ENCODE measurements at regions not wholly inside any gene's neighbourhood (a gene's known extent, or its start where the extent isn't known, plus 50 kb on each side); places are given as distances from the start of the nearest gene placed in this dataset.

DNA sequence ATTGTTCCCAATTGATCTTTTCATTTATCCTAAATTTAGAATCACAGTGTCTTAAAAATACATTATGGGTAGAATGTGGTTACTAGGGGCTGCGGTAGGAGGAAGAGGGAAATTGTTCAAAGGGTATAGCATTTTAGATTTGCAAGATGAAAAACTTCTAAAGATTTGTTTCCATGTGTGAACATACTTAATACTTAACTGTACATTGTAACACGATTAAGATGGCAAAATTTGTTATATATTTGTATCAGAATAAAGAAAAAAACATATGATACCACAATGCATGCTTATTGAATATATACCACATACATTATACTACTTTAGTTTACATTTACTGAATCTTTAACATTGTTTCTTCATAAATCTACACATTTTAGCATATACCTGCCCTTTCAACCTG lies 677.3 kb upstream of the PCDH20 start:
- no TSS peak for BruUV-seq (replicated peaks)
- H2AFZ ChIP-seq (ENCODE audit: low read depth, low read length, poor library complexity, severe bottlenecking), result no peak overlapping the region
- no peak overlapping the region for H3K9ac ChIP-seq (ENCODE audit: low read length)
- CTCF ChIA-PET, result no interaction called here
- no peak for DNase-seq (ENCODE audit: low read depth, low spot score)
- intact Hi-C loops (cut with micrococcal nuclease), result no loop called here
- H3K9me2 ChIP-seq (ENCODE audit: insufficient read depth), result no peaks in the 10 kb centered on the region
- no peak overlapping the region for H3K4me2 ChIP-seq (ENCODE audit: low read length)
- H3K9me3 ChIP-seq (ENCODE audit: control insufficient read depth in 1 of 2, insufficient read depth in 1 of 2, low read depth in 1 of 2, low read length in 2 of 2), result no peaks in the 10 kb centered on the region
- H4K20me1 ChIP-seq (ENCODE audit: insufficient read depth), result no peaks in the 10 kb centered on the region
- H3K4me3 ChIP-seq (replicated peaks in 1 of 2; ENCODE audit: low read depth in 1 of 2, low read length in 2 of 2), result no peak overlapping the region
- TF ChIP-seq FOSL1 (IDR thresholded peaks at IDR 0.05; ENCODE audit: low read depth) (no peak), SRF (IDR thresholded peaks at IDR 0.05; ENCODE audit: low read depth) (no peak), EZH2 (IDR thresholded peaks at IDR 0.05) (no peak), EZH2phosphoT487 (IDR thresholded peaks at IDR 0.05; ENCODE audit: borderline replicate concordance) (no peak)
- TF ChIP-seq, protein P1, sequence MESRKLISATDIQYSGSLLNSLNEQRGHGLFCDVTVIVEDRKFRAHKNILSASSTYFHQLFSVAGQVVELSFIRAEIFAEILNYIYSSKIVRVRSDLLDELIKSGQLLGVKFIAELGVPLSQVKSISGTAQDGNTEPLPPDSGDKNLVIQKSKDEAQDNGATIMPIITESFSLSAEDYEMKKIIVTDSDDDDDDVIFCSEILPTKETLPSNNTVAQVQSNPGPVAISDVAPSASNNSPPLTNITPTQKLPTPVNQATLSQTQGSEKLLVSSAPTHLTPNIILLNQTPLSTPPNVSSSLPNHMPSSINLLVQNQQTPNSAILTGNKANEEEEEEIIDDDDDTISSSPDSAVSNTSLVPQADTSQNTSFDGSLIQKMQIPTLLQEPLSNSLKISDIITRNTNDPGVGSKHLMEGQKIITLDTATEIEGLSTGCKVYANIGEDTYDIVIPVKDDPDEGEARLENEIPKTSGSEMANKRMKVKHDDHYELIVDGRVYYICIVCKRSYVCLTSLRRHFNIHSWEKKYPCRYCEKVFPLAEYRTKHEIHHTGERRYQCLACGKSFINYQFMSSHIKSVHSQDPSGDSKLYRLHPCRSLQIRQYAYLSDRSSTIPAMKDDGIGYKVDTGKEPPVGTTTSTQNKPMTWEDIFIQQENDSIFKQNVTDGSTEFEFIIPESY (IDR thresholded peaks at IDR 0.05; ENCODE audit: extremely low read depth, insufficient replicate concordance, low read length), result no peak
- POLR2A ChIA-PET, result no interaction called here
- no peak overlapping the region for H3K27ac ChIP-seq (ENCODE audit: low read depth, low read length)
- no peaks in the 10 kb centered on the region for H3K4me1 ChIP-seq (ENCODE audit: control insufficient read depth in 1 of 2, insufficient read depth in 2 of 2, low read length in 2 of 2)
- ATAC-seq, result no peak
- no peaks in the 10 kb centered on the region for H3K36me3 ChIP-seq (ENCODE audit: control insufficient read depth in 1 of 2, insufficient read depth in 2 of 2, low read length in 2 of 2)
- no peaks in the 10 kb centered on the region for H3K27me3 ChIP-seq (ENCODE audit: insufficient read depth, low read length)
- H3K79me2 ChIP-seq (ENCODE audit: insufficient read depth, low read length), result no peaks in the 10 kb centered on the region
- RAD21 ChIA-PET (ENCODE audit: low non-redundant PET in 1 of 2, low total read pairs in 2 of 2, uncharacterized antibody in 2 of 2, unreplicated experiment in 2 of 2), result no interaction called here

GRCh38 chr13:62092536-62092935 lies 676.9 kb upstream of the PCDH20 start:
- Histone ChIP-seq H3K27me3 (ENCODE audit: insufficient read depth, low read length) (no peaks in the 10 kb centered on the region), H3K4me3 (replicated peaks in 1 of 2; ENCODE audit: low read depth in 1 of 2, low read length in 2 of 2) (no peak overlapping the region), H3K36me3 (ENCODE audit: control insufficient read depth in 1 of 2, insufficient read depth in 2 of 2, low read length in 2 of 2) (no peaks in the 10 kb centered on the region), H3K4me2 (ENCODE audit: low read length) (no peak overlapping the region), H3K27ac (ENCODE audit: low read depth, low read length) (no peak overlapping the region), H3K79me2 (ENCODE audit: insufficient read depth, low read length) (no peaks in the 10 kb centered on the region), H3K9me3 (ENCODE audit: control insufficient read depth in 1 of 2, insufficient read depth in 1 of 2, low read depth in 1 of 2, low read length in 2 of 2) (no peaks in the 10 kb centered on the region), H3K9me2 (ENCODE audit: insufficient read depth) (no peaks in the 10 kb centered on the region), H3K4me1 (ENCODE audit: control insufficient read depth in 1 of 2, insufficient read depth in 2 of 2, low read length in 2 of 2) (no peaks in the 10 kb centered on the region), H3K9ac (ENCODE audit: low read length) (no peak overlapping the region), H4K20me1 (ENCODE audit: insufficient read depth) (no peaks in the 10 kb centered on the region), H2AFZ (ENCODE audit: low read depth, low read length, poor library complexity, severe bottlenecking) (no peak overlapping the region)
- intact Hi-C loops (cut with micrococcal nuclease), result no loop called here
- no peak for TF ChIP-seq CEBPB (IDR thresholded peaks at IDR 0.05; ENCODE audit: low read depth)
- no peak for TF ChIP-seq EZH2phosphoT487 (IDR thresholded peaks at IDR 0.05; ENCODE audit: borderline replicate concordance)
- no peak for TF ChIP-seq TCF7L2 (IDR thresholded peaks at IDR 0.05; ENCODE audit: borderline replicate concordance, extremely low read depth, insufficient read depth, insufficient read length)
- no peak for TF ChIP-seq ZNF274 (IDR thresholded peaks at IDR 0.05; ENCODE audit: low read depth, low read length)
- TF ChIP-seq, protein P2, sequence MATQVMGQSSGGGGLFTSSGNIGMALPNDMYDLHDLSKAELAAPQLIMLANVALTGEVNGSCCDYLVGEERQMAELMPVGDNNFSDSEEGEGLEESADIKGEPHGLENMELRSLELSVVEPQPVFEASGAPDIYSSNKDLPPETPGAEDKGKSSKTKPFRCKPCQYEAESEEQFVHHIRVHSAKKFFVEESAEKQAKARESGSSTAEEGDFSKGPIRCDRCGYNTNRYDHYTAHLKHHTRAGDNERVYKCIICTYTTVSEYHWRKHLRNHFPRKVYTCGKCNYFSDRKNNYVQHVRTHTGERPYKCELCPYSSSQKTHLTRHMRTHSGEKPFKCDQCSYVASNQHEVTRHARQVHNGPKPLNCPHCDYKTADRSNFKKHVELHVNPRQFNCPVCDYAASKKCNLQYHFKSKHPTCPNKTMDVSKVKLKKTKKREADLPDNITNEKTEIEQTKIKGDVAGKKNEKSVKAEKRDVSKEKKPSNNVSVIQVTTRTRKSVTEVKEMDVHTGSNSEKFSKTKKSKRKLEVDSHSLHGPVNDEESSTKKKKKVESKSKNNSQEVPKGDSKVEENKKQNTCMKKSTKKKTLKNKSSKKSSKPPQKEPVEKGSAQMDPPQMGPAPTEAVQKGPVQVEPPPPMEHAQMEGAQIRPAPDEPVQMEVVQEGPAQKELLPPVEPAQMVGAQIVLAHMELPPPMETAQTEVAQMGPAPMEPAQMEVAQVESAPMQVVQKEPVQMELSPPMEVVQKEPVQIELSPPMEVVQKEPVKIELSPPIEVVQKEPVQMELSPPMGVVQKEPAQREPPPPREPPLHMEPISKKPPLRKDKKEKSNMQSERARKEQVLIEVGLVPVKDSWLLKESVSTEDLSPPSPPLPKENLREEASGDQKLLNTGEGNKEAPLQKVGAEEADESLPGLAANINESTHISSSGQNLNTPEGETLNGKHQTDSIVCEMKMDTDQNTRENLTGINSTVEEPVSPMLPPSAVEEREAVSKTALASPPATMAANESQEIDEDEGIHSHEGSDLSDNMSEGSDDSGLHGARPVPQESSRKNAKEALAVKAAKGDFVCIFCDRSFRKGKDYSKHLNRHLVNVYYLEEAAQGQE (IDR thresholded peaks at IDR 0.05; ENCODE audit: low read depth), result no peak
- no peak for TF ChIP-seq SRF (IDR thresholded peaks at IDR 0.05; ENCODE audit: low read depth)
- TF ChIP-seq, protein P3, sequence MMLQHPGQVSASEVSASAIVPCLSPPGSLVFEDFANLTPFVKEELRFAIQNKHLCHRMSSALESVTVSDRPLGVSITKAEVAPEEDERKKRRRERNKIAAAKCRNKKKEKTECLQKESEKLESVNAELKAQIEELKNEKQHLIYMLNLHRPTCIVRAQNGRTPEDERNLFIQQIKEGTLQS (IDR thresholded peaks at IDR 0.05), result no peak
- TF ChIP-seq EZH2 (IDR thresholded peaks at IDR 0.05), result no peak
- no peak for TF ChIP-seq ZFX (IDR thresholded peaks at IDR 0.05)
- TF ChIP-seq FOSL1 (IDR thresholded peaks at IDR 0.05; ENCODE audit: low read depth), result no peak
- TF ChIP-seq, protein P1 (IDR thresholded peaks at IDR 0.05; ENCODE audit: extremely low read depth, insufficient replicate concordance, low read length), result no peak
- TF ChIP-seq JUND (IDR thresholded peaks at IDR 0.05), result no peak
- ATAC-seq, result no peak
- no TSS peak for BruUV-seq (replicated peaks)
- CTCF ChIA-PET, result no interaction called here
- RAD21 ChIA-PET (ENCODE audit: low non-redundant PET in 1 of 2, low total read pairs in 2 of 2, uncharacterized antibody in 2 of 2, unreplicated experiment in 2 of 2), result no interaction called here
- POLR2A ChIA-PET, result no interaction called here
- DNase-seq (ENCODE audit: low read depth, low spot score), result no peak

All from HCT116 (cell line).